Glutamatergic neuron (in vitro differentiated cells): ENCODE measurements at regions not wholly inside any gene's neighbourhood (a gene's known extent, or its start where the extent isn't known, plus 50 kb on each side); places are given as distances from the start of the nearest gene placed in this dataset.
"Not testable (repeated sequence)": the region's sequence is repeated elsewhere in the genome, so short reads cannot be mapped to it uniquely, and the experiment has no call there.

Source experiments
- DNase-seq: peaks from one replicate; pipeline ENCODE4 v3.0.0; 2022
- H3K27ac Mint-ChIP-seq: one replicate; pipeline ENCODE4 v1.8.0; 2020; ENCODE audit warnings: mild to moderate bottlenecking, mixed read lengths, inconsistent platforms; ENCODE audit not compliant: unreplicated experiment
- H3K27me3 Mint-ChIP-seq: one replicate; pipeline ENCODE4 v1.8.0; 2020; ENCODE audit warnings: mild to moderate bottlenecking, moderate library complexity, mixed read lengths, inconsistent platforms; ENCODE audit not compliant: unreplicated experiment
- H3K36me3 Mint-ChIP-seq: one replicate; pipeline ENCODE4 v1.8.0; 2020; ENCODE audit warnings: mild to moderate bottlenecking, mixed read lengths, inconsistent platforms; ENCODE audit not compliant: unreplicated experiment
- H3K4me1 Mint-ChIP-seq: one replicate; pipeline ENCODE4 v1.8.0; 2020; ENCODE audit warnings: mild to moderate bottlenecking, low read depth, mixed read lengths, inconsistent platforms; ENCODE audit not compliant: unreplicated experiment
- H3K4me3 Mint-ChIP-seq: one replicate; pipeline ENCODE4 v1.8.0; 2020; ENCODE audit warnings: mild to moderate bottlenecking, mixed read lengths, inconsistent platforms; ENCODE audit not compliant: unreplicated experiment
- H3K9me3 Mint-ChIP-seq: one replicate; pipeline ENCODE4 v1.8.0; 2020; ENCODE audit warnings: mild to moderate bottlenecking, moderate library complexity, mixed read lengths, inconsistent platforms; ENCODE audit not compliant: unreplicated experiment
- CTCF ChIP-seq: fragments of 200-600 bp; sonication (generic); IDR thresholded peaks from one replicate; pipeline ENCODE4 v1.5.0; 2021; ENCODE audit not compliant: partially characterized antibody, unreplicated experiment

- H3K36me3 Mint-ChIP-seq: no peaks in the 10 kb centered on the region
- DNase-seq: no peak
- no peaks in the 10 kb centered on the region for H3K27me3 Mint-ChIP-seq
Observed at GRCh38 chr6:150495126-150495525, 104.6 kb upstream of the PLEKHG1 start.

GRCh38 chr6:150496629-150497028 lies 103.1 kb upstream of the PLEKHG1 start:
- no peak overlapping the region for H3K27ac Mint-ChIP-seq
- H3K4me3 Mint-ChIP-seq: no peak overlapping the region
- no peaks in the 10 kb centered on the region for H3K4me1 Mint-ChIP-seq
- peaks cover 3% of the 10 kb centered on the region for H3K9me3 Mint-ChIP-seq
- H3K27me3 Mint-ChIP-seq: no peaks in the 10 kb centered on the region
- H3K36me3 Mint-ChIP-seq: no peaks in the 10 kb centered on the region
- no peak for DNase-seq
- no peak for TF ChIP-seq CTCF

More at GRCh38 chr6:150495126-150495525, 104.6 kb upstream of the PLEKHG1 start:
- no peak overlapping the region for H3K4me3 Mint-ChIP-seq
- TF ChIP-seq CTCF: no peak
- H3K27ac Mint-ChIP-seq: no peak overlapping the region
- H3K4me1 Mint-ChIP-seq: no peaks in the 10 kb centered on the region
- H3K9me3 Mint-ChIP-seq: peaks cover 3% of the 10 kb centered on the region

- H3K9me3 Mint-ChIP-seq: no peaks in the 10 kb centered on the region
- no peak overlapping the region for H3K4me3 Mint-ChIP-seq
Observed at GRCh38 chr6:150499882-150500312, 99.8 kb upstream of the PLEKHG1 start.

GRCh38 chr6:150500568-150500967 lies 99.1 kb upstream of the PLEKHG1 start:
- not testable (repeated sequence) for H3K27me3 Mint-ChIP-seq, H3K9me3 Mint-ChIP-seq, H3K4me1 Mint-ChIP-seq, DNase-seq, H3K4me3 Mint-ChIP-seq, H3K36me3 Mint-ChIP-seq, H3K27ac Mint-ChIP-seq

More at GRCh38 chr6:150499882-150500312, 99.8 kb upstream of the PLEKHG1 start:
- H3K36me3 Mint-ChIP-seq: no peaks in the 10 kb centered on the region
- no peak for TF ChIP-seq CTCF
- no peaks in the 10 kb centered on the region for H3K4me1 Mint-ChIP-seq
- H3K27me3 Mint-ChIP-seq: no peaks in the 10 kb centered on the region
- no peak overlapping the region for H3K27ac Mint-ChIP-seq
- DNase-seq: no peak

GRCh38 chr6:150503041-150503440 lies 96.6 kb upstream of the PLEKHG1 start:
- Mint-ChIP-seq H3K4me3 (no peak overlapping the region), H3K4me1 (no peaks in the 10 kb centered on the region)

More at GRCh38 chr6:150503041-150503440, 96.6 kb upstream of the PLEKHG1 start:
- no peak for TF ChIP-seq CTCF
- H3K36me3 Mint-ChIP-seq: no peaks in the 10 kb centered on the region
- no peaks in the 10 kb centered on the region for H3K27me3 Mint-ChIP-seq
- H3K27ac Mint-ChIP-seq: peak overlapping the region; percentile 5
- no peak for DNase-seq
- peaks cover 1% of the 10 kb centered on the region for H3K9me3 Mint-ChIP-seq
